GM10266 (cell line): ENCODE measurements at regions not wholly inside any gene's neighbourhood (a gene's known extent, or its start where the extent isn't known, plus 50 kb on each side); places are given as distances from the start of the nearest gene placed in this dataset.
"Not testable (repeated sequence)": the region's sequence is repeated elsewhere in the genome, so short reads cannot be mapped to it uniquely, and the experiment has no call there.

Source experiments
- DNase-seq: peaks from one replicate; pipeline ENCODE4 v3.0.0; 2012; ENCODE audit errors: extremely low spot score
- CTCF ChIP-seq: IDR thresholded peaks from 2 replicates; pipeline ENCODE4 v1.5.1; 2012; ENCODE audit warnings: mild to moderate bottlenecking, low read depth; ENCODE audit not compliant: control insufficient read depth, insufficient read depth; ENCODE audit errors: missing control alignments

GRCh38 chr4:67328393-67328792, 216.9 kb downstream of the CENPC start:
- no peak for TF ChIP-seq CTCF

GRCh38 chr4:67328018-67328278, 217.4 kb downstream of the CENPC start:
- no peak for DNase-seq
- TF ChIP-seq CTCF = no peak

More at GRCh38 chr4:67328393-67328792, 216.9 kb downstream of the CENPC start:
- DNase-seq = no peak

GRCh38 chr4:67327245-67328017, 217.9 kb downstream of the CENPC start:
- peak; percentile 85 for TF ChIP-seq CTCF
- DNase-seq = peak; percentile 65

- no peak for TF ChIP-seq CTCF
Measured at GRCh38 chr4:67325791-67326190, 219.5 kb downstream of the CENPC start.

GRCh38 chr4:67320645-67321044, 224.7 kb downstream of the CENPC start:
- no peak for DNase-seq
- no peak for TF ChIP-seq CTCF

More at GRCh38 chr4:67325791-67326190, 219.5 kb downstream of the CENPC start:
- DNase-seq = no peak

GRCh38 chr4:67319607-67320006, 225.7 kb downstream of the CENPC start:
- not testable (repeated sequence) for DNase-seq

- not testable (repeated sequence) for DNase-seq
Measured at GRCh38 chr4:67300497-67301185, 244.7 kb downstream of the CENPC start.

- no peak for TF ChIP-seq CTCF
- DNase-seq = no peak
Measured at GRCh38 chr4:67292636-67293035, 252.7 kb downstream of the CENPC start.
